AG10803 (cell line): ENCODE measurements at regions not wholly inside any gene's neighbourhood (a gene's known extent, or its start where the extent isn't known, plus 50 kb on each side); places are given as distances from the start of the nearest gene placed in this dataset.
"Not testable (repeated sequence)": the region's sequence is repeated elsewhere in the genome, so short reads cannot be mapped to it uniquely, and the experiment has no call there.

Experiments used
- DNase-seq: peaks from one replicate; pipeline ENCODE4 v3.0.0; 2010; ENCODE audit warnings: low read depth
- H3K4me3 ChIP-seq: 2 replicates; pipeline ENCODE4 v1.5.1; 2011; ENCODE audit warnings: mild to moderate bottlenecking, low read length, control low read depth
- CTCF ChIP-seq: conservative IDR thresholded peaks from 2 replicates; pipeline ENCODE4 v1.5.1; 2011; ENCODE audit warnings: mild to moderate bottlenecking, low read length, control low read depth, inconsistent platforms

DNA sequence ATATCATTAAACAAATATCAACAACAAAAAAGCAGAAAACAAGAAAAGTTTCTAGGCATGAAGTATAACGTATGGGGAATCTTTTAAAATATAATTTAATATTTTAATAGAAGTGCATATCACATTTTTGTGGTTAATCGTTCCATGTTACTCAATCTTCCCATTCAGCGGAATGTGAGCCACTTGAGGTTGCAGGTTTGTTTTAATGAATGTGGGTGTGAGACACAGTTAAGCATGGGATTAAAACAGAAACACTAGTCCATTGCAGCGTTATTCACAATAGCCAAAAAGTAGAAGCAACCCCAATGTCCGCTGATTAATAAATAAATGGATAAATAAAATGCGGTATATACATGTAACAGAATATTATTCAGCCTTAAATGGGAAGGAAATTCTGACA is 146.0 kb downstream of the NDFIP2 start:
- TF ChIP-seq CTCF: no peak
- no peak for DNase-seq

DNA sequence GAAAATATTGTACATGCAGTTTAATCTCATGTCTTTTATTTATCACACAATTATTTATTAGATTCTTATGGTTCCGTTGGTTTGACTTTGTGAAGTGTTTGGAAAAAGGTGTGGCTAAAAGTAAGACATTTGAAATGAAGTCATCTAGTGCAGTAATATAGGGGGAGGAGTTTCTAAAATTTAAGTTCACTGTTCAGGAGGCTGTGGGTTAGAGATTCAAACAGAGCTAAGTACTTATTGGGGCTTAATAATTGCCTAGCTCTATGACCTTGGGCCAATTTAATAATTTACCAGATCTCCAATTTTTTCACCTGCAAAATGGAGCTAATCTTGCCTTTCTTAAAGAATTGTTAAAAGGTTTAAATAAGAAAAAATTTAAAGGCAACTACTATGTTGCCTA is 144.6 kb downstream of the NDFIP2 start:
- H3K4me3 ChIP-seq: no peak overlapping the region
- DNase-seq: no peak
- no peak for TF ChIP-seq CTCF

More for the DNA sequence above, 146.0 kb downstream of the NDFIP2 start:
- H3K4me3 ChIP-seq: no peak overlapping the region

DNA sequence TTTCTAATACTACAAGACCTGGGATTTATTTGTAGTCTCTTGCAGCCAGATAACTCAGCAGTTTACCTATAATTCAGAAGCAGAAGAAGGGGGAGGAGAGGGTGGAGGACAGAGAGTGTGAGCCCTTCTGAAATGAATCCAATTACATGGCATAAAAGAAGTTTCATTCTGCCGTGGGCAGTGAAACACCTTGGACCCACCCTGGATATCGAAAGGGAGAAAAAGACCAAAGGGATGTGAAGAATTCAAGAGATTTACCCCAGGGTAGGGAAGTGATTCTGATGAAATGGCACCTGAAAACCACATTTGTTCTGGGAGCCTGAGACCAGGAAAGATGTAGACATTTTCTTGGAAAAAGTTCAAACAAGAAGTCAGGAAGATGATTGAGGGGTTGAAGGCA is 140.9 kb downstream of the NDFIP2 start:
- H3K4me3 ChIP-seq: no peak overlapping the region
- no peak for DNase-seq
- TF ChIP-seq CTCF: no peak

- TF ChIP-seq CTCF: no peak
- H3K4me3 ChIP-seq: no peak overlapping the region
- DNase-seq: no peak
Measured at GRCh38 chr13:79621449-79621848, 140.5 kb downstream of the NDFIP2 start.

GRCh38 chr13:79614250-79614918 is 133.4 kb downstream of the NDFIP2 start:
- H3K4me3 ChIP-seq: no peak overlapping the region
- no peak for TF ChIP-seq CTCF
- DNase-seq: no peak

- no peak overlapping the region for H3K4me3 ChIP-seq
- TF ChIP-seq CTCF: no peak
- DNase-seq: no peak
Measured at GRCh38 chr13:79612604-79613003, 131.6 kb downstream of the NDFIP2 start.

- H3K4me3 ChIP-seq, DNase-seq: not testable (repeated sequence)
Measured at GRCh38 chr13:79607895-79608294, 126.9 kb downstream of the NDFIP2 start.
